NCI-H1105 (cell line): ENCODE measurements at regions not wholly inside any gene's neighbourhood (a gene's known extent, or its start where the extent isn't known, plus 50 kb on each side); places are given as distances from the start of the nearest gene placed in this dataset.
"Not testable (repeated sequence)": the region's sequence is repeated elsewhere in the genome, so short reads cannot be mapped to it uniquely, and the experiment has no call there.

Source experiments
- DNase-seq: peaks from one replicate; lab custom pipeline; 2025; lab: John Stamatoyannopoulos, UW

DNA sequence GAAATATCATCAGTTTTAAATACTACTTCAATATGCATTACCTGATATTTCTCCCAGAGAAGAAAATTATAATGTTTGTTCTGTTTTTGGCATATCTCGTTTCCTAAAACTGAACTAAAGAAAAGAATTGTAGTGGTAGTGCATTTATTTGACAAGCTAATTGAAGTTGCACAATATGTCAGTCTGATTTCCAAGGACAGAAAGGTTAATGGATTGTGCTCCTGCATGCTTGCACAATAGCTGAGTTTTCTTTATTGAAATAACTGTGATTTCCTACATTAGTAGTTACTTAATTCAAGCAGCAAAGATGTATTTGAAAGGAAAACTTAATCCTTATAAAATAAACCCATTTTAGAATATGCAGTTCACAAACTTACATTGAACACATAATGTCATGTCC is 2047.7 kb downstream of the NCAM2 start:
- DNase-seq, result no peak

DNA sequence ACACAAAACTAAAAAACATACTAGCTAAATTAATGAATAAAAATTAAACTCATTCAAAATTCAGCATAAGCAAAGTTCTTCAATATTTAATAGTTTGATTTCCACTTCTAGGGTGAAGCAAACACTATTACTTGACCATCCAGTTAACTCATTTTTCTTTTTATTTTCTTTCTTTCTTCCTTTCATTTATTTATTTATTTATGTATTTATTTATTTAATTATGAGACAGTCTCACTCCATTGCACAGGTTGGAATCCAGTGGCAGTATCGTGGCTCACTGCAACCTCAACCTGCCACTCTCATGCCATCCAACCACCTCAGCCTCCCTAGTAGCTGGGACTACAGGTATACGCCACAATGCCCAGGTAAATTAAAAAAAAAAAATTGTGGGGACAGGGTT is 2069.5 kb downstream of the NCAM2 start:
- no peak for DNase-seq

DNA sequence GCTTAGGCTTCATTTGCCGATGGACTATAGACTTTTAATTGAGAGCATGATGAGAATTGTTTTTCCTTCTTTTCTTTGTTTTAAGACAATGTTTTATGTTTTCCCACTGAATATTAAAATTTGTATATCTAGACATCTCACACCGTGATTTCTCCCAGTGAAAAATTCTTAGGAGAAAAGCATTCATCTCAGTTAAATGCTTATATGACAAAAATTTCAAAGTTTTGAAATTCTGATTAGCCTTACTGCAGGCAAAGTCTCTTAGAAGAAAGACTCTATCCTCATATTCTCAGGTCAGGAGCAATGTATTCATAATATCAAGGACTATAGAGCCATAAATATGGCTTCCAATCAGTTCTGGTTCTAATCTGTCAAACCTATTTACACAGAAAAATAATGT is 2085.0 kb downstream of the NCAM2 start:
- DNase-seq, result no peak

DNA sequence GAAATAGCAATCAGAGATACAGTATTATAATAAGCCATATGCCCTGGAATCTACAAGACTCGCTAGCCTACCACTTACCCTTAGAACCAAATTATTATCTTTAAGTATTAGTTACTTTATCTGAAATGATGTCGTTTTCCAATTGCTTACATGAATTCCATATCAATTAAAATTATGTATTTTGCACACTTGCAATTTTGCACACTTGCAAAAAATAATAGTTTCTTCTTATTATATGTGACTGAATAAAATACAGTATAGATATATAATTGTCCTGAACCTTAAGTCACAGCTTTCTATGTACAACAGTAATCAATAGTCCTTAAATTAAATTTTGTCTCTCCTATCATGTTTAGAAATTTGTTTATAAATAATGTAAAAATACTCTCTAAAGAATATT is 2095.1 kb downstream of the NCAM2 start:
- DNase-seq, result no peak

DNA sequence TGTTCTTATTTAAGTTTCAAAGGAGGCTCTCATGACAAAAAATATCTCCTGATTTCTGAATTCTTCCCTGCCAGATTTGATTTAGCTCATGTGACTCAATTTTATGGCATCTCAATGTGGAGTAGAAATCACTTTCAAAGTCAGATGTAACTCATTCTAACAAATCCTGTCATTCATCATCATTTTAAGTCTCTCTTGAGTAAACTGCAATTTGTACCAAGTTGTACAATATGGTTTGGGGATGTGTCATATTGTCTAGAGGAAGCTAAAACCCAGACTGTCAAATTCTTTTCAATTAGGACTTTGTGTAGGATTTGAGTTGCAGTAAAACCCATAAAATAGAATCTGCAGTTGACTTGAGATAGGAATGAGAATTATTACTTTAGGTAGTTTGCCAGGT is 2101.0 kb downstream of the NCAM2 start:
- no peak for DNase-seq

DNA sequence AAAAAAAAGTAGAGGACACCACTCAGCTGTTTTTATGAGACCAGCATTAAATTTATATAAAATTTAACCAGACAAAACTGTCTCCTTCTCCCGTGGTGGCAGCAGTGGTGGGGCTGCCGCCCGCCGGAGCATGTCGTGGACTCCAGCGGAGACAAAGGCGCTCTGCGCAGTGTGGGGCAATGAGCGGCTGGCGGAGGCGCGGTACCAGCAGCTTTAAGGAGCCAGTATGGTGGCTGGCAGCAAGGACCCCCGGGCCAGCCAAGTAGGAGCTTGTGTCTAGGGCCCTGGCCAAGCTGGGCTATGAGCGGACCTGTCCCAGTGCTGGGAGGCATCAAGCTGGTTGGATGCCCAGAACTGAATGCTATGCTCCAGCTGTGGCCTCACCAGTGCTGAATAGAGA is 2102.9 kb downstream of the NCAM2 start:
- DNase-seq, result no peak

DNA sequence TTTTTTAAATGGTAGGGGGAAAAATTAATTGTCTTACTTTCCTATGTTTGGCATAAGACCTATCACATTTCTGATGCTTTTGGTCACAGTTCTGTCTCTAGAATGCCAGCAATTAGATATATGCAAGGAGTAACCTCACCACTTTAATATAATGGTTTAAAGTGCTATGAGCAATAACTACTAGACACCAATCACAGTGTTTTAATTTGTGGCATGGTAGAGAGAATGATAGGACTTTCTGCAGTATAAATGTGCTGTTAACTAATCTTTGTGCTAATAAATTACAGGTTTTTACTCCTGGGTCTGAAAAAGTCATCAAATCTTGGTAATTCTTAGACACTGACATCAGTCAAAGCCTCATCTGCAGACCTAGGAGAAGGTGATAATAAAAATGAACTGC is 2110.3 kb downstream of the NCAM2 start:
- DNase-seq, result no peak

DNA sequence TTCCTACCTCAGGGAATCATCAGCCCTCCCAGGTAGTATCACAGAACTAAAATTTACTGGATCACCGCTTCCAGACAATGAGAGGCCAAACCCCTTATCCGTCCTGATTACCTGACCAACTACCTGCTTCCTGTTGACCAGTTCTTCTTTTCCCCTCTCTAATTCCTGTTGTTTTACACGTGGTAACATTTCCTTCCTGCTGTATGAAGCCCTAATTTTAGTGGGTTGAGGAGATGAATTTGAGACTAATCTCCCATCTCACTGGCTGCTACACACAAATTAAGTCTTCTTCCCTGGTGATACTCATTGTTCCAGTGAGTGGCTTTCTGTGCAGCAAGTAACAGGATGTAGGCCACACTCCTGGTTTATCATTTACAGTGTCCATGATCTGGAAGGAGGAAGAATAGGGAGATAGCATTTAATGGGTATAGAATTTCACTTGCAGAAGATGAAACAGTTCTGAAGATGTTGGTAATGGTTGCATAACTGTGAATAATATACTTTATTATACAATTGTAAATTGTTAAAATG is 2112.9 kb downstream of the NCAM2 start:
- no peak for DNase-seq

DNA sequence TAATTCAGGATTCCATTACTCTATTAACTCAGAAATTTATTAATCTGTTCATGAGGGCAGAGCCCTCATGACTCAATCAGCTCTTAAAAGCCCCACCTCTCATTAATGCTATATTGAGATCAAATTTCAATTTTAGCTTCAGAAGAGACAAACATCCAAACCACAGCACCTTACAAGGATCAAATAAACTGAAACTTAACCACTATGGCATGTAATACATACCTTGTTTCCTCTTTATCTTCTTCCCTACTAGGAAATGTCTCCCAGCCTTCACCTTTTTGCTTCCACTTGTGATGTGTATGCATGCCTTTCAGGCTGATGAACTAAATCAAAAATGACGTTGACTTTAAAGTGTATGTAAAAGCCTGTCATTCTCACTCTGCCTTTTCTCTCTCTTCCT is 2121.3 kb downstream of the NCAM2 start:
- no peak for DNase-seq

DNA sequence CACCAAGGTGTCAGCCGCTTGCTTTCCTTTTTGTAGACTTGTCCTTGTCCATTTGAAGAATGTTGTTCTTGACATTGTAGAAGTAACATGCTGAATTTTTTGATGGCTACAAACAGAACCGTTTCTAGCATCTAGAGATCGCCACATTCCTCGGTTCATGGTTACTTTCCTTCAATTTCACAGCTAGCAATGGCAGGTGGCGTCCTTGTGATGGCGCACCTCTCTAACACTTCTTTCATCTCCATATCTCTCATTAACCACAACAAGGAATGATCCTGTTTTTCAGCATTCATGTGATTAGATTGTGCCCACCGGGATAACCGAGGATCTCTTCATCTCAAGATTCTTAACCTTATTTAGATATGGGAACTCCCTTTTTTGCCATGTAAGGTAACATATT is 2129.8 kb downstream of the NCAM2 start:
- no peak for DNase-seq

DNA sequence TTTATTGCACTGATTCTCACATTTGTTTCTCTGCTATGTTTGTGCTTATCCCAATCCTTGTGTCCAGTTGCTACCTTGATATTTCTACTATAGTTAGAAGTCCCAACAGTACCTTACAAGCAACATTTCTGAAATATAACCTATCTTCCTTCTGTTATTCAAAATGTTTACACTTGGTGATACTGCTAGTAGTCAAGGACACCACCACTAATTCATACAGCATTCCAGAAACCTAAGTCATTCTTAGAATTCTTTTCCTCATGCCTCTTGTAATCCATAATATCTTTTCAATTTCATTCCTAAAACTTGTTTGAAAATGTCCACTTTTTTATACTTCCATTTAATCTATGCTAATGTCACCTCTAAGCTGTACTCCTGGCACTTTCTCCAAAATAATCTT is 2132.1 kb downstream of the NCAM2 start:
- DNase-seq, result no peak

DNA sequence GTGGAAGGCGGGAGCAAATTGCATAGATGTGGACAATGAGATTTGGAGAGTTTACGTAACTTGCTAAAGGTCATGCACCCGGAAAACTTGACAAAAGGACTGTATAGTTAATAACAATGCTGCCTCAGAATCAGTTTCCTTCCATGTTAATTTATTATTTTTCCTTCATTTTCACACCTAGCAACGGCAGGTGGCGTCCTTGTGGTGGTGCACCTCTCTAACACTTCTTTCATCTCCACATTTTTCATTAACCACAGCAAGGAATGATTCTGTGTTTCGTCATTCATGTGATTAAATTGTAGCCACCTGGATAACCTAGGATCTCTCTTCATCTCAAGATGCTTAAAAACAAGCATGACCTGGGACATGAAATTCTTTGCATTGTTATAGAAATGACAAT is 2133.0 kb downstream of the NCAM2 start:
- DNase-seq, result no peak

DNA sequence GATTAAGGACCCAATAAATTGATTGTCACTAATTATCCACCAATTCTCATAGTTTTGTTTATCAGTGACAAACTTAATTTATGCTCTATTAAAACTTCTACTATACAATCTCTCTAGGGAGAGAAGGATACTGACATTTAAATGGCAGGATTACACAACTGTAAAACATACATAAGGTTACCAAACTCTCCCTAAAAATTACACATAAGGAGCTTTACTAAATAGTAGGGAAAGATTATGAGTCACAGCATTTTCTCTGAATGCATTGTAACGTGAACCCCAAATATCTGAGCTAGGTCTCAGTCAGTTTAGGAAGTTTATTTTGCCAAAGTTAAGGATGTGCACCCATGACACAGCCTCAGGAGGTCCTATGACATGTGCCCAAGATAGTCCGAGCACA is 2140.6 kb downstream of the NCAM2 start:
- no peak for DNase-seq

DNA sequence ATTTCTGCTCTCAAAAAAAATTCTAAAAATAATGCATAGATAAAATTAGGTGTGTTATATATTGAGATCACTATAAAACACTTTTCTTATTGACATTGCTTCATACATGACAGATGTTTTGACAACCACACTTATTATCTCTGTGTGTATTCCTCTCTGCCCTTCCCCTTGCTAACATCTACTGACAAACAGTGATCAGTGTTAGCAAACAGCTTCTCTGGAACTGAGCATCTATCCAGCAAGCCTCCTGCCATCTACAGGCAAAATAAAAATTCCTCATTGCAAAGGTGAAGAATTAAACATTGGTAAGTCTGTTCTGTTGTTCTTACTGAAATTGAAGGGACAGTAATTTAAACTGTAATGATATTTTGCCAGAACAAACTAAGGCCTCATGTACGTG is 2153.9 kb downstream of the NCAM2 start:
- no peak for DNase-seq

DNA sequence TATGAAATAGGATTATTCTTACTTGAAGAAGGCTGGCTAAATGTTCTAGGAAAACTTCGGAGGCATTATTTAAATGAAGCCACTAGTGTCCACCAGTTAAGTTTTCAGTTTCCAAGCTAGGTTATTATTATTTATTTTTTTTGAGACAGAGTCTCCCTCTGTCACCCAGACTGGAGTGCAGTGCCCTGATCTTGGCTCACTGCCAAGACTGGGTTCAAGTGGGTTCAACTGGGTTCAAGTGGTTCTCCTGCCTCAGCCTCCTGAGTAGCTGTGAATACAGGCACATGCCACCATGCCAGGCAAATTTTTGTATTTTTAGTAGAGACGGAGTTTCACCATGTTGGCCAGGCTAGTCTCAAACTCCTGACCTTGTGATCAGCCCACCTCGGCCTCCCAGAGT is 2155.6 kb downstream of the NCAM2 start:
- not testable (repeated sequence) for DNase-seq

DNA sequence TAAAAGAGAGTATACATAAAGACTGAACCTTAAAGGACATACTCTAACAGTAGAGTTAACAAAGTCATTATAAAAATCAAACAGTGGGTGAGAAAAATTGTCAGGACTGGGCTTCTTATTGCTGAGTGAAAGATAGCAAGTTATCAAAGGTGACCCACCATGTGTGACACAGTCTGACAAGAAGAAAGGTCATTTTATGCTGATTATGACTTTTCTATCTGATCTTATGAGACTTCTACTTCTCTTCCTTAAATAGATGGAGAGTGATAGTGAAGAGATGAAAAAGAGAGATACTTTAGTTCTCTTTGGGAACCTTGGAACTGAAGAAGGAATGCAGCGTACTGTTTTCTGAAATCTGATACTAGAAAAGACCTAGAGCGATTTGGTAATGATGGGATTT is 2157.1 kb downstream of the NCAM2 start:
- DNase-seq, result no peak

DNA sequence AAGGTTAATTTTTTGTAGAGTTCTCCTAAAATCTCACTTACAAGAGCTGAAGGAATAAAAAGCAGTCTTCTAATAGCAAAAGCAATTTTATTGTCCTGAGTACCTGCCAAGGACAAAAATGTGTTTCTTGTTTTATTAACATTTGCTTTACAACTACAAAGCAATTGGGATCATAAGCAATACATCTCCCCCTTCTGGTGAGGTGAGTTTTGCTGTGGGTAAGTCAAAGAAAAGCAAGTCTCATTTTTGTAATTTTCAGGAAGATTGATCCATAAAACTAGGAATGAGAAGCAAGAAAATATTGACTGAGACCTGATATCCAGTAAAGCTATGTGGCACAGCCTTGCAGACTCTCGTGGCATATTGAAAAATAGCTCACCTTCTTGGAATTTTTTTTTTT is 2162.7 kb downstream of the NCAM2 start:
- no peak for DNase-seq

DNA sequence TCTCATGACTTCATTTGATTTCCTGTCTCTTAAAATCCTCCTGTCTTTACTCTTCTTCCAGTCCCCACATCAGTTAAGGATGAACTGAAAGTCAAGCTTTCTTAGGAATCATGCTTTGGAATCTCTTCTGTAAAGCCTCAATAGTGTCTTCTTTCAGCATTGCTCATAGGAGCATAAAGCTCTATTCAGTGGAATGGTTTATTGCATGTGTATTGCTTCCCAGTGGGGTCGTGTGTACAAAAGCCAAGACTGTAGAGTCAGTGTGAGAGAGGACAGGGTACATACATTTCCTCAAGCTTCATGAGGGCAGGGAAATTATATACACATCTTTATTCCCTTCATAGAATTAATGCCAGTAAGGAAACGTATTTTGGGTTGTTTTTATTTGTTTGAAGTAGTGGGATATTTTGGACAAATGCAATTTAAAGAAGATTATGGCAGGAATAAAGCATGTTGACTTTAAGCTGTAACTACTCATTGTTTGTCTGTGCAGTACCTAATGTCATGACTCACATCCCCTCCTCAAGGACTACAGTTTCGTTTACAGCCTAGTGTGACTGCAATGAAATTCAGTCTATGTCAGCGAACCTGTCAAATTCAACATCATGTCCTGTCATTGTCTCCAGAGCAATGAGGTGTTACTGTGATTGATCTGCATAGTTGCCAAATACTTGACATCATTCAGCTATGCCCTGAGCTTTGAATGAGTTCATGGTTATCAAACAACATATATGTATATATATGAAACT is 2164.2 kb downstream of the NCAM2 start:
- no peak for DNase-seq
